ENCODE measurements at regions not wholly inside any gene's neighbourhood (a gene's known extent, or its start where the extent isn't known, plus 50 kb on each side); places are given as distances from the start of the nearest gene placed in this dataset.

DNA sequence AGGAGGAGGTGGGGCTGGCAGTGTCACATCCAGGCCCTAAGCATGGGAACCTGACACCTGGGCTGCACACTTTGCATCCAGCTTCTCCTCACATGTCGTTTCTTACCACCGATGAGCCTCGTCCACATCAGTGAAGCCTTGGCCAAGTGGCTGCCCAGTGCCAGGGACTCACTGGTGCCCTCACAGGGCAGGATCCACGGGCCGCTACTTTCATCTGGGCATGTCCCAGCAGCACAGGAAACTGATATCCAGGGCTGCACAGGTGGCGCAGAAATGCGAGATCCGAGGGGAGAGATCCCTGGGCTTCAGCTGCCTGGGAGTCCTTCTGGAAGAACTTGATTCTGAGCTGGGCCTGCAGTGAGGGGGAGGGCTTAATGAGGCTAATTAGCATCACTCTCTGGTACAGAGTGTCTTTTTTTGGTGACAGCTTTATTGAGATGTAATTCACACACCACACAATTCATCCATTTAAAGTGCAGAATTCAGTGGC lies 291.6 kb upstream of the HDAC4 start:
- peak in 1 of 3 donors; percentile 39 for DNase-seq

DNA sequence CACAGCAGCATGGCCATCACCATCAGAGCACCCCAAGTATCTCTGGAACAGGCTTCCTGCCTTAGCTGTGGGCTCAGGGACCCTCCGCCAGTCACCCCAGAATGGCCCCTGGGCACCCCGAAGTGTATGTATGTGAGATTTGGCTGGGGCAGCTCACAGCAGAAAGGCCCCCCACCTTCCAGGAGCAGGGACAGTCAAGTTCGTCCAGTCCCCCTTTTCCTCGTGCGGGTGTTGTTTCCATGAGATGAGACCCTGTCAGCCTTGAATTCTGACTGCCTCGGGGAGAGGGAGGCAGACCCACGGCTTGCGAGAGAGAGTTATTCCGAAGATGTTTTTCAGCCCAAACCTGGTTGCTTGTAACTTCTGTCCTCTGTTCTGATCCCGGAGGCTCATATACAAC lies 290.9 kb upstream of the HDAC4 start:
- no peak for DNase-seq

DNA sequence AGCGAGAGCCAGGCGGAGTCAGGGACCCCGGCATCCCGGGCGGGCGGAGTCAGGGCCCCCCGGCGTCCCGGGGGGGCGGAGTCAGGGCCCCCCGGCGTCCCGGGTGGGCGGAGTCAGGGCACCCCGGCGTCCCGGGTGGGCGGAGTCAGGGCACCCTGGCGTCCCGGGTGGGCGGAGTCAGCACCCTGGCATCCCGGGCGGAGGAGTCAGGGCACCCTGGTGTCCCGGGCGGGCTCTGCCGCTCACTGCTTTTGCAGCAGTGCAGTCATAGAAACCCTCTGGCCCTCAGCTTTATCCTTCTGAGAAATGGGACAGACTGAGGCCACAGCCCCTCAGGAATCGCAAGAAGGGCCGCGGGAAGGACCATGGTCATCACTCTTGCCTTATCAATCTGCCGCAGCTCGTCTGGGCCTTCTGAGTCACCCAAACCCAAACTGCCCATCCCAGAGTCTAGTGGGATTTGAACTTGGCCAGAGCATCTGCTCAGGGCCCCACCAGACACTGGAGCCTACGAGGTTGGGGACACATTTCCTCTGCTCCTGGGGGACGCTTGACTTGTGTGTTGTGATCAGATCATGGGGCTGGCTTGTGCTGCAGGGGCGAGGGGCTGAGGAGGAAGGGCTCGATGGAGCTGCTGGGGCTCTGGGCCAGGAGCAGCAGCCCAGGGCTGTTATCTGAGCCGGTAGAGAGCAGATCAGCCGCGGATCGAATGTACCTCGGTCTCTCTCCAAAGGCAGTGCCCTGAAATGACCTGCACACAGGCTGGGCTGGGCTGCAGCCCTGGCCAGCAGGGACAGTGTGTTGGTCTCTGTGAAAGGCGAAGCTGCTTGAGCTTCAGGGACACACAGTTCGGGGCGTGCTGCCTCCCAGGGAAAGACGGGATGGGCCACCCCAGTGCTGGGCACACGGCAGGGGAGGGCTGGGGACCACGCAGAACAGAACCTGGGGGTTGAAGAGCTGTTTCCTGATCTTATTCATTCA lies 290.1 kb upstream of the HDAC4 start:
- peak; percentile 46 to 70 (median 48) for DNase-seq

DNA sequence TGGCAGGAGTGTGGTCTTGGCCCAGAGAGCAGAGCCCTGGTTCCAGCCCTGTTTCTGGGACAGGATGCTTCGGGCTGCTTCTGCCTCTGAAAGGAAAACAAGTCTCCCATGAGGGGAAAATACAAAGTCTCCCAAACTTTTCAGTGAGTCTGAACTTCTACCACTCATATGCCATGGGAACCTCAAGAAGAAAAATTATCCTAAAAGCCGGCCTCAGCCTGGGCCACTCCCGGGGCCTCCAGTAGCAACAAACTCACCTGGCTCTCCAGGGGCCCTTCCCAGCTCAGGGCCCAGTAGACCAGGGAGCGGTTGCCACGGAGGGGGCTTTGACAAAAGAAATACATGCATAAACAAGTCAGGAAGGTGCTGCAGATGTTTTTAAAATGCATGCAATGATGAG lies 289.2 kb upstream of the HDAC4 start:
- no peak for DNase-seq

DNA sequence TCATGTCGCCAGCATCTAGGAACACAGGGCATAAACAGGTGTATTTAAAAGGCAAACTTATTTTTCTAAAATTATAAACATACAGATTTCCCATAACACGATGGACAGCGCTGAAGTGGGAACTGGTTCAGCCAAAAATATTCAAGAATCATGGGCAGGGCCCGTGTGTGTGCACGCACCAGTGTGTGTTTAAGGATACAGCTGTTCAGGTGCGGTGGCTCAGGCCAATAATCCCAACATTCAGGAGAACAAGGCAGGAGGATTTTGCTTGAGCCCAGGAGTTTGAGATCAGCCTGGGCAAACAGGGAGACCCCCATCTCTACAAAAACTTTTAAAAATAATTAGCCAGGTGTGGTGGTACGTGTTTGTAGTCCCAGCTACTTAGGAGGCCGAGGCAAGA lies 288.6 kb upstream of the HDAC4 start:
- no peak for DNase-seq

DNA sequence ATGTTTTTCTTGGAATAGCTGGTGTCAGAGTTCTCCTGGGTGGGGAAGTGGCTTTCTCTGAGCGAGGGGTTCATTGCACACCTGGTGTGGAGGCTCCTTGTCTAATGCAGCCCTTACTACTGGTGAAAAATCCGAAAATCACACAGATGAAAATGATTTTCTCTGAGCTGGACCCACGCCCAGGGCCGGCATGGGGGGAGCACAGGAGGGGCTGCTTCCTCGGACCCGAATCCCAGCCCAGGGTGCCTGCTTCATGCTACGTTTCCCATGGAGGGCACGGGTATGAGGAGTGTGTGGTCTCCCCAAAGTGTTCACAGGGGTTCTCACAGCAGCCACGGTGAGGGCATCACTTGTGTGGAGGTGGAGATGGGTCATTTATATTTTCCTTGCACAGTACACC lies 288.0 kb upstream of the HDAC4 start:
- no peak for DNase-seq

DNA sequence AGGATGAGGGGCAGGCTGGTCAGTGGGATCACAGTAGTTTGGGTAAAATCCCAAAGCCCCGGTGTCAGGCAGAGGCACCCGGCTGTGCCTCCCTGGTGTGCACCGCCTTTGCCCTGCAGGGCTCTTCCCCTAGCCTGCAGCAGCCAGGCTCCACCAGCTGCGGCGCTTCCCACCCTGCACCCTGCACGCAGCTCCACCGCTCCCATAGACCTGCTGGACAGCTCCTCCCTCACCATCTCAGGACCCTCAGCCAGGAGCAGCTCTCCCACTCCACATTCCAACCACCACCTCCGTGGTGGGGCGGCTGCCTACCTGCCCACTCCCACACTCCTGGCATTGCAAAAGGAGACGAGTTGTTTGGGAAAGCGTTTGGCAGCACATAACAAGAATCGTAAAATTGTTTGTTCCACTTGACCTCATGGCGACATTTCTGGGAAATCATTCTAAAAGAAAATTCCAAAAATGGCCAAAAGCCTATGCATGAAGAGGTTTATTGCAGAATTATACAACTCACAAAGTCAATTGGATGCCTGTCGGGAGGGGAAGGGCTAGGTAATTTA lies 287.4 kb upstream of the HDAC4 start:
- peak; percentile 26 to 84 (median 55) for DNase-seq

DNA sequence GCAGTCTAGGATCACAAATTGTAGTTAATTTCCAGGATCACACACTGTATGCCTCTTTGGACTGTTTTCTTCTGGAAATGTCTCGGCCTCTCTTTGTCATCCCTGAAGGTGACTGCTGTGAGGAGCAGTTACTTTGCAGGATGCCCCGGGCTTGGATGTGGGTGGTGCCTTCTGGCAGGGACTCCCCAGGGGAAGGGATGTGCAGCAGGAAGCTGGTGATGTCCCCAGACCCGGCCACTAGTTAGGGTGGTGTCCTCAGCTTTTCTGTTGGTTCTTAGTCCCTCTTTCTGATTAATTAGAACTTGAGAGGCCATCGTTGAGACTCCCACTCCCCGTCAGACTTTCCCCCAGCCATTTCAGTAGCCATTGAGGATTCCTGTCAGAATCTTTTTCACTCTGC lies 286.6 kb upstream of the HDAC4 start:
- DNase-seq: no peak

DNA sequence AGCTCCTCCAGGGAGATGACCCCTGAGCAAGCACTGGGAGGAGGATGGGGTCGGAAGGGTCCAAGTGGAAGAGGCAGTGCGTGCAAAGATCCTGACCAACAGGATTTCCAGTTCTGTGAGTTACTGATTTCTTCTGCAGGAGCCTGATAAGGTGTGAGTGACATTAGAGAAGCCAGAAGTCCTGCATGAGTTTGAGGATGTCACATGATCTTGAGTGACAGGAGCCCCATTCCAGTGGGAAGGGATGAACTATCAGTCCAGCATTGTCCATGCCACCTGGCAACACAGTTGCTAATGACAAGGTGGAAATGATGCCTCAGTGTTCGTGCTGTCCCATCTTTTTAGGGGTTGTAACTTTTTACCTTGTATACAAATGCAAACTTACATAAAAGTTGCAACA lies 285.1 kb upstream of the HDAC4 start:
- no peak for DNase-seq

DNA sequence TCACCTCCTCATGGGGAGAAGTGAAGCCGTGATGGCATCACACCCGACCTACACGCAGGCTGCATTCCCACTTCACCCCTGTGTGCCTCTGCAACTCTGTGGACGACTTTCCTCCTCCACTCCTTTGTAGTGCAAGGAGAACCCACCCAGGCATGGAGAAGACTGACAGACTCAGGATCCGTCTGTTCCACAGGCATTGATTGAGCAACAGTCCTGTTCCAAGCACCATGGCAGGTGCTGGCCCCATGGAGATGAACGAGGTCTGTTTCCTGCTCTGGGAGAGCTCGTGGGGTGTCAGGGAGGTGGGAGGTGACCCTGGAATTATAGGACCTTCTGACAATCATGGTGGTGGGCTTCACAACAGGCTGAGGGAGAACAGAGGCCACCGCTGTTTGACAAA lies 284.7 kb upstream of the HDAC4 start:
- no peak for DNase-seq

DNA sequence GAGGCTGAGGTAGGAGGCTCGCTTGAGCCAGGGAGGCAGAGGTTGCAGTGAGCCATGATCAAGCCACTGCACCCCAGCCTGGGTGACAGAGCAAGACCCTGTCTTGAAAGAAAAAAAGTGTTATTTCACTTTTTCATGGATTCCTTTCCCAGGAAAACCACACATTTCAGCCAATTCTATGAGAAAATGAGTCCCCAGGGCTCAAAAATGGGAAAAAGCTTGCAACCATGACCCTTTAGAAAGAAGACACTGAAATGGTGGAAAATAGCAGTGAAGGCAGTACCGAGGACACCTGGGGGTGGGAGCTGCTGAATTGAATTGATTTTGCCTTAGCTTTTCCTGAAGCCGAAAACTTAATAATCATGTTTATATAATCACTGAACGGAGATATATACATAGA lies 284.2 kb upstream of the HDAC4 start:
- peak in 2 of 3 donors; percentile 30 to 64 for DNase-seq

DNA sequence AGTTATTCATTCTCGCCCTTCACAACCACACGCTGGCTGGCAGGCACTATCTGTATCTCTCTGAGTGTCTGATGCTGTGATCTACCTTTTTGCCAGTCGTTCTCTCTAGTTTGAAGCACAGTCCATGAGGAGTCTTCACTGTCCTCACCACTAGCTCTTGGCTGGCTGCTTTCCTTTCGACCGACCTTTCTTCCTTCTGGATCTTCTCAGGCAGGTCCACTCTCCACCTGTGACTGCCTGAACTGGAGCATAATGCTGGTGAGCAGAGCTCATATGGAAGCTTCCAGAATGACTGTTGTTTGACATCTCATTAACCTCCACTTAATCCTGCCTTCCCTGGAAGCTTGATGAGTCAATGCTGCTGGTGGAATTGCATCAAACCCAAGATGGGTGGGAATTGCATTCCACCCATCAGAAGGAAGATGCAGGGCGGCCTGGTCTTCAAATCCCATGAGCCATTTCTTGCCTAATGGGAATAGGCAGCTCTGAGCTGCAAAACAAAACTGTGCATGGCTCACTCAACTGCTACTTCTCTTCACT lies 283.5 kb upstream of the HDAC4 start:
- DNase-seq: no peak

DNA sequence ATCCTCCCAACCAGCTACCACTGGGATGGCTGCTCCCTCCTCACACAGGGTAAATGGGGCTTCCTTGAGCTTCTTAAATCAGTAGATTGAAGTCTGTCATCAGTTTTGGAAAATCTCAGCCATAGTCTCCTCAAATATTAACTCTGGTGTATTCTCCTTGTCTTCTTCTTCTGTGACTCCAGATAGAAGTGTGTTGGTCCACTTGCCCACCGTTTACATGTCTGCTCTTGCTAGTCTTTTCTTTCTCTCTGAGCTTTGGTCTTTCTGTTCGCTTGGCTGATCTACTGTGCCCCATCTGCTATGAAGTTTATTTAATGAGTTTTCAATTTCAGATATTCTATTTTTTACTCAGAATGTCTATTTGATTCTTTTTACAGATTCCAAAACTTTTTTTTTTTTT lies 281.7 kb upstream of the HDAC4 start:
- no peak for DNase-seq

DNA sequence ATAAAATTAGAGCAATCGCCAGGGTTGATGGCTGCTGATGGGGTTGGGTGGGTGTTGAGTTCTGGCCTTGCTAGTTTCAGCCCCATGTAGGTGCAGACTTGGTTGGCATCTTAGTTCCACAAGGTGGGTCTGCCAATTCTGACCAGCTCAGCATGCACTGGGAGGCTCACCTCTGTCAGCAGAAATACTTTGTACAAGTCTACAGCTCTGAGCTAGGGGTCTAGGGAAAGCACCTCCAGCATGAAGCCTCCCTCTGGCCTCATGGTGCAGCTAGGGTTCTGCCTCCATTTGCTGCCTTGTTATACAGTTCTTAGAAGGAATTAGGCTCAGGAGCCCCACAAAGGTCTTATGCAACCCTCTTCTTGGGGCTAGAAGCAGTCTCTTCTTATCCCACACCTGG lies 278.9 kb upstream of the HDAC4 start:
- DNase-seq: no peak

DNA sequence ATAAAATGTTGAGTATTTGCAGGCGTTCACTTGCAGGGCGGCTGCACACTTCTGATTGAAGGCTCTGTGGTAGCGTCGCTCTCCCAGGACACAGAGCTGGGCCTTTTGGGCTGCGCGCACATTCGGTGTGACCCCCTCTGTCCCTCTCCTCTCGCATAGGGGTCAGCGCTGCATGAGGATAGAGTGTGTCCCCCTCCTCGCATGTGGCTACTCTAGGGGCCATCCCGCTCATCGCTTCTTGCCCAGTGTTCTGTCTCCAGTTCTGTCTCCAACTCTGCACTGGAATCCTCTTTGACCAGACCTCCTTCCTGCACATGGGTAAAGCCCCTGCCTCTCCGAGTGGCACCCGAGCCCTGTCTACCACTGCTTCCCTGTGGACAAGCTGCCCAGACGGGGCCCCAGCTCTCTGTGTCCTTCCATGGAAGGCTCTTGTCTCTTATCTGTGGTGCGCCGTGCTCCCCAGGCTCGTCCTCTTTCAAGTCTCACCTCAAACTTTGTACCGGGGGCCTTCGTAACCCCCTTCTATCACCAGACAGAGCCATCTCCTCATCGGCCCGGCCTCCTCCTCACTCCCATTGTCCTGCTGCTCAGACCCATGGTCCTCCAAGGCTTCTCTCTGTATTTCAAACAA lies 278.0 kb upstream of the HDAC4 start:
- no peak for DNase-seq

DNA sequence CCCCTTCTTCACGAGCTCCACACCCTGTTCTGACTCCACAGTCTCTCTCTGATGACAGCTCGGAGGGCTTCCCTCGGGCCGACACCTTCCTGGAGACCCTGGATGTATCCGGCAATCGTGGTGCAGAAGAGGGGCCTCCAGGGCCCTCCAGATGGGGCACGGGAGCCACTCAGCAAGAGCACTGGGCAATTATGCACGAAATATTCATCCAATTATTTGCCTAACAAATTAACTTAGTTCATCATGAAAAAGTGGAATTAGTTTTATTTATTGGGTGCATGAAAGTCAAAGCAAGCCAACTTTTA lies 277.3 kb upstream of the HDAC4 start:
- no peak for DNase-seq

DNA sequence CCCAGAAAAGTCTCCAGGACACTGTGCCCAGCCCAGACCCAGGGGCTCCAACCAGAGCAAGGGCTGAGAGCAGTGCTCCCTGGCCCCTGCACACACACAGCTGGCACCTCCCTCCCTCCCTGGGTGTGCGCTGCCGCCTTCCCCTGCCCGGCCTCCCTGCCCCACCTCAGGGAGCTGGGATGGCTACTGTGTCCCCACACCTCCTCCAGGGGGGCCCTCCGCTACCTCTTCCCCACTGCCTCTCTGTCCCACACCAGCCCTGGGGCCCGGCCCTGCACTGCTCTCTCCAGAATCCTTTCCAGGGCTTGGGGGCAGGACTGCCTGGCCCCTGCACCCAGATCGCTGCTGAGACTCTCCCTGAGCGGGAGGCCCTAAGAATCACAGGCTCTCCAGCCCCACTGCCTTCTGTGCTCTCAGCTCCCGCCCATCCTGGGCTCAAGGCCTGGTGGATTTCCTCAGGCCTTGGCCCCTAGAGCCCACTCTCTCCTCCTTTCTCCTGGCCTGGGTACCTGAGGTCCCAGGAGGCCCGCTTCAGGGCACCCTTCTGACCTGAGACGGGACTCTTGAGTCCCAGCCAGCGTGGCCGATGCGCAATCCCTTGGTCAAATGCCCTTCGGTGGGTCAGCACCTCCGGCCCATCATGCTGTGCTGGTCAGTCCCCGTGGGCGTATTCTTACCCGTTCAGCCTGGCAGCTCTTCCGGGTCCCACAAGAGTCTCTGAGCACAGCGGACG lies 276.8 kb upstream of the HDAC4 start:
- no peak for DNase-seq

DNA sequence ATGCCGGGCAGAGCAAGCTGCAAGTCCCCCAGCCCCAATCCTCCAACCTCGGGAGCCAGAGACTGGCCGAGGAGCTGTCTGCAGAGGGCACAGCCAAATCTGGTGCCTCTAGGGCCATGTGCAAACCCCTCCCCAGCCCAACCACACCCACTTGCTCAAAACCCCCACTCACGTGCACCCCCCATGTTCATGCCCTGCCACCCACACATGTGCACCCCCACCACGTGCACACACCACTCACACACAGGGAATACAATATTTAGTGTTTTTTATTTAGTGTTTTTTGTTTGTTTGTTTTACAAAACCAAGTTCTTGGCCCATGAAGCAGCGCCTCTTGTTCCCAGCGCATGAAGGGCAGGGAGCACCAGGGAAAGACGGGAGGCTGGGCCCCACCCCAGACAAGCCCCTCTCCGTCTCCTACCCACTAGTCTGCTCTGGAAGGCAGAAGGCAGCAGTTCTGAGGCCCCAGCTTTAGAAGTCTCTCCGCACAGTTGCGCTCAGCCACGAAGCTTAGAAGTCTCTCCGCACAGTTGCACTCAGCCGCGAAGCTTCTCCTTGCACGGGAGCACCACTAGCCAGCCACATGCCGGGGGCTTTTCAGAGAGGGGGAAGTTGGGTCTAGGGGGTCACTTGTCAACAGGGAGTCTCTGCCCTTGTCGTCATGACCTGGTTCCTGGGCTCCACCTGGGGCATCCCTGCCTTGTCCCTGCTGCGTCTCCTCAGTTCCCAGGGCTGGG lies 276.1 kb upstream of the HDAC4 start:
- no peak for DNase-seq

DNA sequence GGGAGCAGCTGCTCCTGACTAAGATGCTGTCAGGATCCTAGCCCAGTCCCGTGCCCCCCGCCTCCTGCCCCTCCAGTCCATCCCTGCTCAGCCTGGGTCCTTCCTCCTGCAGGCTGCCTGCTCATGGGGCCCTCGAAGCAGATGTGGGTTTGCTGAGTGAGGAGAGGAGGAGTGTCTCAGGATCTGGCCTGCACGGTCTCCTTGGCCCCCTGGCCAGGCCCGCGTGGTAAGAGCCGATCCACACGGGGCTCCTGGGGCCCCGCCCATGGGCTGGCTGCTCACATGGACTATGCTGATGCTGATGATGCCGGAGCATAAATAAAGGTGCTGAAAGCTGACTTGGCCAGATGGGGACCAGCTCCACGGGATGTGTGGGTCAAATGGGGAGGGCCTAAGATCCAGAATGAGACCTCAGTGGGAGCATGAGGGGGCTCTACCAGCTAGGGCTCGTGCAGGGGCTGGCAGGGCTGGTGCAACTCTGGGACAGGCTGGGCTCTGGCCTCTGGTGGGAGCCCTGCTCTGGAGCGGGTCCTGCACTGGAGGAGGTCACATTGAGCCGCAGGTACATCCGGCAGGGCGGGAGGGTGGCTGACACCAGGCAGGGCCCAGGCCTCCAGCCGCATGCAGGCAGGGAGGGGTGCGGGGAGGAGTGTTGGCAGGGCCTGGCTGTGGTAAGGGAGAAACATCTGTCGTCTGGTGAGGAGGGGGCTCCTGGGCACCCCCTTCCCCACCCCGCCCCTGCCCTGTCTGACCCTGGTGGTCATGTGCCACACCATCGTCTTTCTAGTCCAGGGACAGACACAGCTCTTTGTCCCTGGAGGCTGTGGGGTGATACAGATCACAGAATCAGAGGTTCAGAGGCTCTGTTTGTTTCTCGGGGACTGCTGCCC lies 275.3 kb upstream of the HDAC4 start:
- DNase-seq: no peak

Data from muscle of back (tissue), 3 donors.